Transverse colon (tissue), 4 donors: ENCODE measurements at regions not wholly inside any gene's neighbourhood (a gene's known extent, or its start where the extent isn't known, plus 50 kb on each side); places are given as distances from the start of the nearest gene placed in this dataset.

ENCODE experiments used
- DNase-seq: peaks from one replicate; pipeline ENCODE4 v3.0.0-alpha.2; 2019
- H3K27ac ChIP-seq, 4 donors: fragments of 200-600 bp; sonication (generic); 2 replicates each; pipeline ENCODE4 v1.5.1; 2016 to 2018; ENCODE audit warnings: inconsistent platforms in 4 of 4
- H3K27me3 ChIP-seq: fragments of 200-600 bp; sonication (generic); 2 replicates; pipeline ENCODE4 v1.5.1; 2017; ENCODE audit warnings: inconsistent platforms
- H3K36me3 ChIP-seq, 4 donors: fragments of 200-600 bp; sonication (generic); 2 replicates each; pipeline ENCODE4 v1.5.1; 2017 to 2019; ENCODE audit warnings: inconsistent platforms in 4 of 4
- H3K4me1 ChIP-seq, 4 donors: fragments of 200-600 bp; sonication (generic); 2 replicates each; pipeline ENCODE4 v1.5.1; 2017 to 2020; ENCODE audit warnings: inconsistent platforms in 4 of 4
- H3K4me3 ChIP-seq, 4 donors: fragments of 200-600 bp; sonication (generic); 1 replicate in 1 of 4; 2 replicates in 3 of 4; pipeline versions ENCODE4 v1.5.1 to v1.6.1; 2017 to 2019; ENCODE audit warnings: inconsistent platforms in 4 of 4
- H3K9me3 ChIP-seq, 2 donors: fragments of 200-600 bp; sonication (generic); 2 replicates each; pipeline ENCODE4 v1.5.1; 2017 to 2019; ENCODE audit warnings: inconsistent platforms in 2 of 2
- EP300 ChIP-seq: sonication (generic); formaldehyde crosslinking; IDR thresholded peaks from one replicate; pipeline ENCODE4 v1.6.1; 2017; ENCODE audit warnings: antibody characterized with exemption, low read depth
- POLR2A ChIP-seq: fragments of 450-650 bp; IDR thresholded peaks from one replicate; pipeline ENCODE4 v1.6.1; 2016; ENCODE audit warnings: antibody characterized with exemption, mild to moderate bottlenecking, moderate library complexity
- POLR2AphosphoS5 ChIP-seq, 3 donors: sonication (generic); formaldehyde crosslinking; IDR thresholded peaks; one replicate each; pipeline ENCODE4 v1.6.1; 2016; ENCODE audit warnings: antibody characterized with exemption in 3 of 3
- WGBS, 2 donors: methylation state at CpG; one replicate each; pipeline ENCODE4 v1.1.5; 2018; ENCODE audit warnings: low coverage in 1 of 2; 5-methylcytosine and 5-hydroxymethylcytosine counted together
- in situ Hi-C, 4 donors: fragments of 200-750 bp; cut with MboI; loops; one replicate each; pipeline versions ENCODE4 v1.15.0 to v1.15.1; 2017; ENCODE audit warnings: low sequenced_read_pairs in 3 of 4, low pct_ligation_motif_present in 1 of 4, low pct_unique_long_range_greater_than_20kb in 1 of 4
- intact Hi-C: fragments of 100-400 bp; cut with DNase I; formaldehyde crosslinking; loops from one replicate; pipeline ENCODE4 v1.15.1; 2023; ENCODE audit warnings: low total_unique reads
- TF ChIP-seq, protein P1 (sequence below), 5 experiments: fragments of 200-600 bp in 3 of 5; fragments of 450-650 bp in 2 of 5; sonication (generic) in 3 of 5; IDR thresholded peaks; 1 replicate in 2 of 5; 2 replicates in 3 of 5; pipeline ENCODE4 v1.5.1; 2016 to 2017; ENCODE audit warnings: antibody characterized with exemption in 5 of 5, inconsistent platforms in 3 of 5, mild to moderate bottlenecking in 2 of 5, moderate library complexity in 1 of 5

DNA sequence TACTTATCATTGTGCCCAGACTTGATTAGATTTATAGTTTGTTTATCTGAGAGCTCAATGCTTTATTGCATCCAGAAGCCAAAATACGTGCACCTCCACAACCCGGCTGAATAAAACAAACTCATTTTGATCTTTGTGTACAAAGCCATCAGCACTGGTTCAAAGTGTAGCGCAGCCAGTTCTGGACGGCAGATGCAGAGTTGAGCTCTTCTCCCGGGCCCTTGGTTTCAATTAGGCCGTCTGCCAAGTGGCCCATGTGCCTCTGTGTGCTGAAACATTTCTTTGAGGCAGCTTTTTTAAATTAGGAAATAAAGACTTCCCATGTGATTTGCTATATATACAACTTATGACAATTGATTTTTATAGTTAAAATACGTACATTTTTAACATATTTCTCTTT is 96.2 kb upstream of the RSPO3 start:
- in situ Hi-C loops (no loop called here), intact Hi-C loops (no loop called here)
- no peak for TF ChIP-seq EP300
- TF ChIP-seq POLR2A, result no peak
- TF ChIP-seq POLR2AphosphoS5 (IDR thresholded peaks at IDR 0.05), result no peak
- TF ChIP-seq, protein P1, sequence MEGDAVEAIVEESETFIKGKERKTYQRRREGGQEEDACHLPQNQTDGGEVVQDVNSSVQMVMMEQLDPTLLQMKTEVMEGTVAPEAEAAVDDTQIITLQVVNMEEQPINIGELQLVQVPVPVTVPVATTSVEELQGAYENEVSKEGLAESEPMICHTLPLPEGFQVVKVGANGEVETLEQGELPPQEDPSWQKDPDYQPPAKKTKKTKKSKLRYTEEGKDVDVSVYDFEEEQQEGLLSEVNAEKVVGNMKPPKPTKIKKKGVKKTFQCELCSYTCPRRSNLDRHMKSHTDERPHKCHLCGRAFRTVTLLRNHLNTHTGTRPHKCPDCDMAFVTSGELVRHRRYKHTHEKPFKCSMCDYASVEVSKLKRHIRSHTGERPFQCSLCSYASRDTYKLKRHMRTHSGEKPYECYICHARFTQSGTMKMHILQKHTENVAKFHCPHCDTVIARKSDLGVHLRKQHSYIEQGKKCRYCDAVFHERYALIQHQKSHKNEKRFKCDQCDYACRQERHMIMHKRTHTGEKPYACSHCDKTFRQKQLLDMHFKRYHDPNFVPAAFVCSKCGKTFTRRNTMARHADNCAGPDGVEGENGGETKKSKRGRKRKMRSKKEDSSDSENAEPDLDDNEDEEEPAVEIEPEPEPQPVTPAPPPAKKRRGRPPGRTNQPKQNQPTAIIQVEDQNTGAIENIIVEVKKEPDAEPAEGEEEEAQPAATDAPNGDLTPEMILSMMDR (IDR thresholded peaks at IDR 0.05), result no peak
- Histone ChIP-seq H3K36me3 (no peaks in the 10 kb centered on the region), H3K27me3 (no peaks in the 10 kb centered on the region), H3K4me3 (no peak overlapping the region), H3K4me1 (peaks cover 0 to 15% (median 8%) of the 10 kb centered on the region in 4 donors), H3K9me3 (no peaks in the 10 kb centered on the region), H3K27ac (no peak overlapping the region)
- 9 to 27% methylated on average over 4 to 7 of the region's 7 CpGs for WGBS, 2 donors
- peak; percentile 39 for DNase-seq

DNA sequence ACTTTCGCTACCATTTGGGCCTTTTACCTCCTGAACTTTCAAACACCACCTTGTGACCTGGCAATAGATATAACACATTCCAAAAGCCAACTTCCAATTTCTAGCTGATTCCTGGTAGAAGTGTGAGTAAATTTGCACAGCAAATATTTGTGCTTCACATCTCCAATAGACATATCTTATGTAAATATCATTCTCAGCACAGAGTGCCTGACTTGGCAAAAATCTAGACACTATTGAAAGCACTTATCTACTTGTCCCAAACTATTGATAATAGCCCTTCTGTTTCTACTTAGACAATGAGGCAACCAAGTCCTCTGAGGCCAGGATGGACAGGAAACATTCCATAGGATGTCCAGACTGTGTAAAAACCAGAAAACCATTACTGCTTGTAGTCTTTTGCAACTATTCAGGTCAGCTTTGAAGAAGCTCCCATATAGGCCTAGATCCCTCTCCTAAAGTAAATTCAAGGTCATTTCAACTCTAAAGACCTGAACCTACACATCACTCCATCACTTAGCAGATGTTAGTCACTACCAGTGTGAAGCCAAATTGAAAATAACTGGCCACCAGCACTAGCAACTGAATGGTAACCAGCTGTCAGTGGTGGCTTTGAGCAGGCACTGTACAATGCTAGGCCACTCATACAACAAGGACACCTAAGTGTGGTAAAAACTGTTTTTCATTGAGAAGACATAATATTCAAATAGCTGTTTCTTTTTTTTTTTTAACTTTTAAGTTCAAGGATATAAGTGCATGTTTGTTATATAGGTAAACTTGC is 95.3 kb upstream of the RSPO3 start:
- DNase-seq, result no peak
- intact Hi-C loops (no loop called here), in situ Hi-C loops (no loop called here)
- H3K27ac ChIP-seq, result no peak overlapping the region
- TF ChIP-seq EP300, result no peak
- TF ChIP-seq, protein P1 (IDR thresholded peaks at IDR 0.05), result no peak
- 44 to 50% methylated on average over 1 of the region's 1 CpG for WGBS, 2 donors
- peaks cover 0 to 15% (median 8%) of the 10 kb centered on the region in 4 donors for H3K4me1 ChIP-seq
- no peaks in the 10 kb centered on the region for H3K9me3 ChIP-seq
- H3K36me3 ChIP-seq, result no peaks in the 10 kb centered on the region
- H3K4me3 ChIP-seq, result no peak overlapping the region
- H3K27me3 ChIP-seq, result no peaks in the 10 kb centered on the region

DNA sequence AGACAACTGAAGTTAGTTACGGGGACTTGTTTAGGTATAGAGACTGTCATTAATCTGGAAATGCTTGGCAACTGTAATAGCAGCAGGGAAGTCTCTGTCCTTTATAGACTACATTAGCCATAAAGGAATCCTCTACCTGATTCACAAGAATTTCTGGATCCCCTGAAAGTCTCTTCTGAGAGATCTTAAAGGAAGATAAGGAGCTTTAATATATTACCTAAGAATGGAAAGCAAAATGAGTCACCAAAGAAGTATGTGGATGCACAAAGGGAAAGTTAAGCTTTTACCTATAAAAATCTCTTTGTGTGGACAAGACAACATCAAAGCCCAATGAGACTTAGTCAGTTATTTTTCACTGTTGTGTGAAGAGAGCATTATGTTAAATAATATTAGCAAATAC is 92.2 kb upstream of the RSPO3 start:
- in situ Hi-C loops (no loop called here), intact Hi-C loops (no loop called here)
- Histone ChIP-seq H3K27ac (no peak overlapping the region), H3K4me3 (no peak overlapping the region), H3K36me3 (no peaks in the 10 kb centered on the region), H3K9me3 (no peaks in the 10 kb centered on the region), H3K4me1 (peaks cover 0 to 15% (median 8%) of the 10 kb centered on the region in 4 donors), H3K27me3 (no peaks in the 10 kb centered on the region)
- no peak for TF ChIP-seq EP300
- no peak for TF ChIP-seq POLR2AphosphoS5 (IDR thresholded peaks at IDR 0.05)
- no peak for TF ChIP-seq POLR2A
- TF ChIP-seq, protein P1 (IDR thresholded peaks at IDR 0.05), result no peak
- no peak for DNase-seq
- WGBS, 2 donors, result 86 to 97% methylated on average over 1 of the region's 1 CpG

DNA sequence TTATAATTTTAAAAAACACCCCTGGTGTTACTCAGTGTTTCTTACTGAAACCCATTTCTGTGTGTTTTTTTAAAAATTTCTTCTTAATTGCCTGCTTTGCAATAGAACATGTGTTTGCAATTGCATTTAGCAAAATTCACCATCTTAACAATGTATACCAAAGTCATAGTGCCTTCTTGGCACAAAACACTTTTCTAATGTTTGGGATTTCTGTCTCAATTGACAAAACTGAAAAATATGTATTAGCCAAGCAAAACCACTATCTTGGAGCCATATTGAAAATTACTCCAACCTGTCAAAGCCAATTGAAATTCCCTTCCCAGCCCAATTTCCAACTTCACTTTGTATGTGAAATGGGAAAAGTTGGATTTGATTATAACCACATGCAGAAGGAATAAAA is 88.4 kb upstream of the RSPO3 start:
- DNase-seq, result no peak
- no peak overlapping the region for H3K27ac ChIP-seq
- H3K4me1 ChIP-seq, result no peaks in the 10 kb centered on the region
- TF ChIP-seq POLR2A, result no peak
- no peak for TF ChIP-seq EP300
- no peak for TF ChIP-seq POLR2AphosphoS5 (IDR thresholded peaks at IDR 0.05)
- TF ChIP-seq, protein P1 (IDR thresholded peaks at IDR 0.05), result no peak
- intact Hi-C loops (no loop called here), in situ Hi-C loops (no loop called here)
- no peaks in the 10 kb centered on the region for H3K9me3 ChIP-seq
- H3K4me3 ChIP-seq, result no peak overlapping the region
- no peaks in the 10 kb centered on the region for H3K36me3 ChIP-seq
- H3K27me3 ChIP-seq, result no peaks in the 10 kb centered on the region
